ENCODE measurements at regions not wholly inside any gene's neighbourhood (a gene's known extent, or its start where the extent isn't known, plus 50 kb on each side); places are given as distances from the start of the nearest gene placed in this dataset.

GRCh38 chr6:27139756-27140579 lies 107.5 kb upstream of the PRSS16 start (continued):
- TF ChIP-seq ZNF219 (CRISPR knock-in tag; IDR thresholded peaks at IDR 0.05; ENCODE audit: borderline replicate concordance) (no peak), KAT7 (CRISPR knock-in tag; IDR thresholded peaks at IDR 0.05; ENCODE audit: borderline replicate concordance) (0 out of 2 replicates have a peak, but pooled peaks have one; percentile 50), HMGA2 (CRISPR knock-in tag; IDR thresholded peaks at IDR 0.05) (no peak), FOXP4 (CRISPR knock-in tag; IDR thresholded peaks at IDR 0.05) (no peak), ATF1 (CRISPR knock-in tag; IDR thresholded peaks at IDR 0.05) (no peak), TEAD4 (CRISPR knock-in tag; IDR thresholded peaks at IDR 0.05) (peak; percentile 5; the same call in 1 of the 2 replicates), FOXP1 (CRISPR knock-in tag; IDR thresholded peaks at IDR 0.05; ENCODE audit: borderline replicate concordance) (no peak), EMX1 (CRISPR knock-in tag; IDR thresholded peaks at IDR 0.05) (peak; percentile 98), SMAD3 (CRISPR knock-in tag; IDR thresholded peaks at IDR 0.05; ENCODE audit: borderline replicate concordance) (0 out of 2 replicates have a peak, but pooled peaks have one; percentile 17), FOXJ3 (CRISPR knock-in tag; IDR thresholded peaks at IDR 0.05; ENCODE audit: borderline replicate concordance) (no peak), AR (CRISPR knock-in tag; IDR thresholded peaks at IDR 0.05) (peak; percentile 98), PREB (CRISPR knock-in tag; IDR thresholded peaks at IDR 0.05; ENCODE audit: borderline replicate concordance) (no peak), CBFB (CRISPR knock-in tag; IDR thresholded peaks at IDR 0.05; ENCODE audit: low read depth) (no peak), IRF2 (CRISPR knock-in tag; IDR thresholded peaks at IDR 0.05; ENCODE audit: borderline replicate concordance, low read depth) (no peak), USF2 (CRISPR knock-in tag; IDR thresholded peaks at IDR 0.05) (no peak), ZNF671 (CRISPR knock-in tag; IDR thresholded peaks at IDR 0.05) (peak; percentile 92), ESRRA (CRISPR knock-in tag; IDR thresholded peaks at IDR 0.05; ENCODE audit: borderline replicate concordance) (no peak), ZBTB43 (CRISPR knock-in tag; IDR thresholded peaks at IDR 0.05) (no peak), PRRX2 (CRISPR knock-in tag; IDR thresholded peaks at IDR 0.05) (peak; percentile 94; the same call in 1 of the 2 replicates), NFE2L1 (CRISPR knock-in tag; IDR thresholded peaks at IDR 0.05) (no peak), PRDM15 (CRISPR knock-in tag; IDR thresholded peaks at IDR 0.05) (no peak), CREM (CRISPR knock-in tag; IDR thresholded peaks at IDR 0.05) (no peak), ZNF281 (CRISPR knock-in tag; IDR thresholded peaks at IDR 0.05) (no peak), CREB1 (CRISPR knock-in tag; IDR thresholded peaks at IDR 0.05) (no peak), JUN (CRISPR knock-in tag; IDR thresholded peaks at IDR 0.05) (no peak)

Measured in WTC11 (cell line).